ENCODE measurements at regions not wholly inside any gene's neighbourhood (a gene's known extent, or its start where the extent isn't known, plus 50 kb on each side); places are given as distances from the start of the nearest gene placed in this dataset.

DNA sequence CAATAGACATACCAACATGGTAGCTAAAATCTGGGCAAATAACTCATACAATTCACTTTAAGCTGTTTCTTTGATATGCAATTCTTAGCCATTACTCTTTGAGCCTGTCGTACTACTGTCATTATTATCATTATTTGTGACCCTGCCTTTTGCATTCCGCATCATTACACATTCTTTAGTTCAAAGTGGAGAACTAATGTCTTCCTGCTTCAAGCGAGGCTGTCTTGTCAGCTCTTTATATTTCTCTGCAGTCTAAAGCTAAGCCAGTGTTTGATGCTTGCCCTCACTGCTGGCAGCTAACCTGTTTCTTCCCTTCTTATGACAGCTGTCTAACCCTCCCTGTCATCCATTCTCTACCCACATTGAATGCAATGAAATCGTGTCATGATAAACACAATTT is 186.8 kb downstream of the FAT4 start:
- TF ChIP-seq, protein P1, sequence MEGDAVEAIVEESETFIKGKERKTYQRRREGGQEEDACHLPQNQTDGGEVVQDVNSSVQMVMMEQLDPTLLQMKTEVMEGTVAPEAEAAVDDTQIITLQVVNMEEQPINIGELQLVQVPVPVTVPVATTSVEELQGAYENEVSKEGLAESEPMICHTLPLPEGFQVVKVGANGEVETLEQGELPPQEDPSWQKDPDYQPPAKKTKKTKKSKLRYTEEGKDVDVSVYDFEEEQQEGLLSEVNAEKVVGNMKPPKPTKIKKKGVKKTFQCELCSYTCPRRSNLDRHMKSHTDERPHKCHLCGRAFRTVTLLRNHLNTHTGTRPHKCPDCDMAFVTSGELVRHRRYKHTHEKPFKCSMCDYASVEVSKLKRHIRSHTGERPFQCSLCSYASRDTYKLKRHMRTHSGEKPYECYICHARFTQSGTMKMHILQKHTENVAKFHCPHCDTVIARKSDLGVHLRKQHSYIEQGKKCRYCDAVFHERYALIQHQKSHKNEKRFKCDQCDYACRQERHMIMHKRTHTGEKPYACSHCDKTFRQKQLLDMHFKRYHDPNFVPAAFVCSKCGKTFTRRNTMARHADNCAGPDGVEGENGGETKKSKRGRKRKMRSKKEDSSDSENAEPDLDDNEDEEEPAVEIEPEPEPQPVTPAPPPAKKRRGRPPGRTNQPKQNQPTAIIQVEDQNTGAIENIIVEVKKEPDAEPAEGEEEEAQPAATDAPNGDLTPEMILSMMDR (conservative IDR thresholded peaks at IDR 0.05 in 1 of 2, IDR thresholded peaks at IDR 0.05 in 1 of 2; ENCODE audit: low read depth in 1 of 2, low read length in 2 of 2): no peak
- no peak for TF ChIP-seq EZH2 (IDR thresholded peaks at IDR 0.05; ENCODE audit: low read length, missing control alignments)

Data from fibroblast of lung (primary cell).